Activated B cell treated with CpG ODN at 0.5 μM for 24 hours (primary cell): ENCODE measurements at regions not wholly inside any gene's neighbourhood (a gene's known extent, or its start where the extent isn't known, plus 50 kb on each side); places are given as distances from the start of the nearest gene placed in this dataset.

ENCODE experiments used
- ATAC-seq: fragments of 200-7000 bp; cut with Tn5 transposase; one replicate; pipeline ENCODE4 v1.10.0; 2021; ENCODE audit warnings: low read depth, mild to moderate bottlenecking, moderate library complexity
- CTCF ChIA-PET: fragments of 350-600 bp; sonication (Branson Sonifier 250); formaldehyde crosslinking; loops from one replicate; lab custom pipeline; 2021; ENCODE audit warnings: antibody characterized with exemption; lab: Charles Lee
- POLR2A ChIA-PET: fragments of 350-600 bp; sonication (Branson Sonifier 250); formaldehyde crosslinking; loops from one replicate; lab custom pipeline; 2021; ENCODE audit warnings: antibody characterized with exemption; lab: Charles Lee
- DNase-seq: peaks from one replicate; pipeline ENCODE4 v3.0.0; 2022
- H3K27ac Mint-ChIP-seq: one replicate; pipeline ENCODE4 v1.8.0; 2020; ENCODE audit warnings: mixed read lengths
- H3K27me3 Mint-ChIP-seq: one replicate; pipeline ENCODE4 v1.8.0; 2021; ENCODE audit warnings: mixed read lengths
- H3K36me3 Mint-ChIP-seq: one replicate; pipeline ENCODE4 v1.8.0; 2021; ENCODE audit warnings: low read depth, mixed read lengths
- H3K4me1 Mint-ChIP-seq: one replicate; pipeline ENCODE4 v1.8.0; 2021; ENCODE audit warnings: mixed read lengths
- H3K4me3 Mint-ChIP-seq: one replicate; pipeline ENCODE4 v1.8.0; 2020; ENCODE audit warnings: mild to moderate bottlenecking, mixed read lengths
- H3K9me3 Mint-ChIP-seq: one replicate; pipeline ENCODE4 v1.8.0; 2020; ENCODE audit warnings: mixed read lengths
- intact Hi-C: fragments of 100-400 bp; cut with micrococcal nuclease; formaldehyde crosslinking; loops from one replicate; pipeline ENCODE4 v1.15.1; 2024
- TF ChIP-seq, protein P1 (sequence below): fragments of 200-600 bp; IDR thresholded peaks from one replicate; pipeline ENCODE4 v1.8.0; 2022; ENCODE audit warnings: antibody characterized with exemption, mild to moderate bottlenecking

DNA sequence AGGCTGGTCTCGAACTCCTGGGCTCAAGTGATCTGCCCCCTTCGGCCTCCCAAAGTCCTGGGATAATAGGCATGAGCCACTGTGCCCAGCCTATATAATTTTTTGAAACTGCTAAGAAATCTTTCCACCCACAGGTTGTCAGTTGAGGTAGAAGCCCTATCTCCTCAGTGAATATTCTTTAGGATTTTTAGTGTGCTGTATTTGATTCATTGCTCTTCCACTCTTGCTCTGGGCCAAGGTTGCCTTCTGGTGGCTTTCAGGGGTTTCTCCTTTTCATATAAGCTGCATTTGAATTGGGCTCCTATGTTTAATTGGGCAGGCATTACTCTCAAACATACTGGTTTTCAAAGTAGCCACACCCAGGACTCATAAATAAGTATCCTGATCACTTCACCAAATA, 931.2 kb downstream of the GATA3 start:
- ATAC-seq (no peak), DNase-seq (no peak)
- ChIA-PET POLR2A (no interaction called here), CTCF (no interaction called here)
- Mint-ChIP-seq H3K4me1 (no peaks in the 10 kb centered on the region), H3K9me3 (peaks cover 3% of the 10 kb centered on the region), H3K27me3 (no peaks in the 10 kb centered on the region), H3K36me3 (no peaks in the 10 kb centered on the region), H3K4me3 (no peak overlapping the region), H3K27ac (no peak overlapping the region)
- TF ChIP-seq, protein P1, sequence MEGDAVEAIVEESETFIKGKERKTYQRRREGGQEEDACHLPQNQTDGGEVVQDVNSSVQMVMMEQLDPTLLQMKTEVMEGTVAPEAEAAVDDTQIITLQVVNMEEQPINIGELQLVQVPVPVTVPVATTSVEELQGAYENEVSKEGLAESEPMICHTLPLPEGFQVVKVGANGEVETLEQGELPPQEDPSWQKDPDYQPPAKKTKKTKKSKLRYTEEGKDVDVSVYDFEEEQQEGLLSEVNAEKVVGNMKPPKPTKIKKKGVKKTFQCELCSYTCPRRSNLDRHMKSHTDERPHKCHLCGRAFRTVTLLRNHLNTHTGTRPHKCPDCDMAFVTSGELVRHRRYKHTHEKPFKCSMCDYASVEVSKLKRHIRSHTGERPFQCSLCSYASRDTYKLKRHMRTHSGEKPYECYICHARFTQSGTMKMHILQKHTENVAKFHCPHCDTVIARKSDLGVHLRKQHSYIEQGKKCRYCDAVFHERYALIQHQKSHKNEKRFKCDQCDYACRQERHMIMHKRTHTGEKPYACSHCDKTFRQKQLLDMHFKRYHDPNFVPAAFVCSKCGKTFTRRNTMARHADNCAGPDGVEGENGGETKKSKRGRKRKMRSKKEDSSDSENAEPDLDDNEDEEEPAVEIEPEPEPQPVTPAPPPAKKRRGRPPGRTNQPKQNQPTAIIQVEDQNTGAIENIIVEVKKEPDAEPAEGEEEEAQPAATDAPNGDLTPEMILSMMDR, result no peak
- intact Hi-C loops, result no loop called here

DNA sequence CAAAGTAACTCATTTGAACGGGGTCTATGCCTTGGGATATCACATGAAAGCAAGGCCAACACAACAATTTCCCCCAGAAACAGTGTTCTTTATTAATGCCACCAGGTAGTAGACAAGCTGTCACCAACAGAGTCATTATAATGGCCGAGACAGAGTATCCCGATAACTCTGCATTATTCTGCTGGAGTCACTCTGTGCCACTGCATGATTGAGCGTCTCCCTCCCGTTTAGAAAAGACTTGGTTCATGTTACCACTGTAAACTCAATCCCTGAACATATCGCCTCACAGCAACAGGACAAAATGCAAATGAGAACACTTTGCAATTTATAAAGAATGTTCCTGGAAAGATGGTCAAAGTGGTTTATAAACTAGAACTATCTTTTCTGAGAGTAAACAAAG, 932.5 kb downstream of the GATA3 start:
- H3K4me3 Mint-ChIP-seq, result no peak overlapping the region
- ATAC-seq, result no peak
- H3K4me1 Mint-ChIP-seq, result no peaks in the 10 kb centered on the region
- H3K27me3 Mint-ChIP-seq, result no peaks in the 10 kb centered on the region
- no peaks in the 10 kb centered on the region for H3K36me3 Mint-ChIP-seq
- ChIA-PET CTCF (no interaction called here), POLR2A (no interaction called here)
- TF ChIP-seq, protein P1, result no peak
- no peak overlapping the region for H3K27ac Mint-ChIP-seq
- H3K9me3 Mint-ChIP-seq, result peaks cover 3% of the 10 kb centered on the region
- intact Hi-C loops, result no loop called here
- no peak for DNase-seq

DNA sequence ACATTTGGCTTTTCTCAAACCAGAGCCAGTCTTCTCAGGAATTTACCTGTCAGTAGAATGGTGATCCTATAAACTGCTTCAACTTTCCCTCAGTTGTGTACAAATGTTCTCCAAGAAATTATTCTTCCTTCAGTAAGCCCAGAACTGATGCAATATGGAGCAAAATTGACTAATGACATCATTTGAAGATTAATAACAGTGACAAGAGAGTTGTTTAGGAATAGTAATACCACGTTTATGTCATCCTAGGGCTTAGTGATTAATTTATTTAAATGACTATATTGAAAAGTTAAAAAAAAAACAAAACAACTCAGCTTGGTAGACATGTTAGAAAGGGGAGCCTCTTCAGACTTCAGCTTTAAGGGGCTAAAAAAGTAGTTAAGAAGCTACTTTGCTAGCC, 933.2 kb downstream of the GATA3 start:
- H3K4me3 Mint-ChIP-seq, result no peak overlapping the region
- ATAC-seq (no peak), DNase-seq (no peak)
- TF ChIP-seq, protein P1, result no peak
- no peaks in the 10 kb centered on the region for H3K36me3 Mint-ChIP-seq
- CTCF ChIA-PET, result no interaction called here
- H3K27ac Mint-ChIP-seq, result no peak overlapping the region
- POLR2A ChIA-PET, result no interaction called here
- no peaks in the 10 kb centered on the region for H3K27me3 Mint-ChIP-seq
- peaks cover 3% of the 10 kb centered on the region for H3K9me3 Mint-ChIP-seq
- H3K4me1 Mint-ChIP-seq, result no peaks in the 10 kb centered on the region
- intact Hi-C loops, result no loop called here

DNA sequence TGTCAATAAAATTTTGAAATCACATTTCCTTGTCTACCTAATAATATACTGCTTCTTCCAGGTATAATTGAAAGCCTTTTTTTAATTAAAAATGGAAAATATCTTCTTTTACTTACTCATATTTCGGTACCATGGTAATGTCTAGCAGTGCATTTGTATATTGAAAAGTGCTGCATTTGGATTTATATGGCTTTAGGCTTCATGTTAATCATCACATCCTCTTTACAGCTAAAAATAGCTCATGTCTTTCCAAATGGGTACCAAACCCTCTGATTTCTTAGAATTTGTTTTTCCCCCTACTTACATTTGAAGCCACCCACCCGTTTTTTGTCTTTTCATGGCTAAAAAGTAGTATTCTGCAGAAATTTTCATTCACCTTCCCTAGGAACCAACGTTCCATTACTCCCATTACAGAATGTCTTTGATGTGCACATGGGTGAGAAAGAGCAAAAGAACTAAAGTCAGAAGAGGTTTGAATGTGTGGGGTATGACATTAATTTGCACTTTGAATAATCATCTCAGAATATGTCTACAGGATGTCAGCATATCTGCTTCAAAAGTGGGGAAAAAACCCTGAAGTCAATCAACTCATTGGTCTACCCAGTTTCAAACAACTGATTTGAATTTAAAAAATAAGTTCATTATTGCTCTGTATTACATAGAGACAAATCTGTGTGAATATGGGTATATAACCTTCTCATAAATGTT, 935.9 kb downstream of the GATA3 start:
- no peak overlapping the region for H3K4me3 Mint-ChIP-seq
- ChIA-PET POLR2A (no interaction called here), CTCF (no interaction called here)
- H3K27me3 Mint-ChIP-seq, result no peaks in the 10 kb centered on the region
- no peaks in the 10 kb centered on the region for H3K4me1 Mint-ChIP-seq
- DNase-seq, result no peak
- intact Hi-C loops, result no loop called here
- H3K27ac Mint-ChIP-seq, result no peak overlapping the region
- no peaks in the 10 kb centered on the region for H3K9me3 Mint-ChIP-seq
- no peak for ATAC-seq
- TF ChIP-seq, protein P1, result no peak
- H3K36me3 Mint-ChIP-seq, result no peaks in the 10 kb centered on the region

DNA sequence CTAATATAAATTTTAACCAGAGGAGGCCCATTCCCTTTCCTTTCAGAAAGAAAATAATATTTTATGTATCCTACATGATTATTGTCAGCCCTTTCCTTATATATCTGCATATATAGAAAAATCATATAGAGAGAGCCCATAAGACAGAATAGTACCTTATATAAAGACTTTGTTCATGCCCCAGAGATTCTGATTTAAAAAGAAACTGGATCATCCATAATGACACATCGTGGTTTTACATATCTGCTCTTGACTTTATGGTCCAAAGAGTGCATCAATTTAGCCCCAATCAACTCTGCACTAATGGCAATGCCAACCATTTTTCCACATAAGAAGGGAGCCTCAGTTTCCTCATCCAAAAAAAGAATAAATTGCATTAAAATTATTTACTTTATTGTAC, 937.5 kb downstream of the GATA3 start:
- no peaks in the 10 kb centered on the region for H3K27me3 Mint-ChIP-seq
- intact Hi-C loops, result no loop called here
- no peaks in the 10 kb centered on the region for H3K9me3 Mint-ChIP-seq
- no peaks in the 10 kb centered on the region for H3K4me1 Mint-ChIP-seq
- ChIA-PET POLR2A (no interaction called here), CTCF (no interaction called here)
- DNase-seq (no peak), ATAC-seq (no peak)
- no peak overlapping the region for H3K4me3 Mint-ChIP-seq
- TF ChIP-seq, protein P1, result no peak
- H3K36me3 Mint-ChIP-seq, result no peaks in the 10 kb centered on the region
- H3K27ac Mint-ChIP-seq, result no peak overlapping the region
